ENCODE measurements at regions not wholly inside any gene's neighbourhood (a gene's known extent, or its start where the extent isn't known, plus 50 kb on each side); places are given as distances from the start of the nearest gene placed in this dataset.
"Not testable (repeated sequence)": the region's sequence is repeated elsewhere in the genome, so short reads cannot be mapped to it uniquely, and the experiment has no call there.

DNA sequence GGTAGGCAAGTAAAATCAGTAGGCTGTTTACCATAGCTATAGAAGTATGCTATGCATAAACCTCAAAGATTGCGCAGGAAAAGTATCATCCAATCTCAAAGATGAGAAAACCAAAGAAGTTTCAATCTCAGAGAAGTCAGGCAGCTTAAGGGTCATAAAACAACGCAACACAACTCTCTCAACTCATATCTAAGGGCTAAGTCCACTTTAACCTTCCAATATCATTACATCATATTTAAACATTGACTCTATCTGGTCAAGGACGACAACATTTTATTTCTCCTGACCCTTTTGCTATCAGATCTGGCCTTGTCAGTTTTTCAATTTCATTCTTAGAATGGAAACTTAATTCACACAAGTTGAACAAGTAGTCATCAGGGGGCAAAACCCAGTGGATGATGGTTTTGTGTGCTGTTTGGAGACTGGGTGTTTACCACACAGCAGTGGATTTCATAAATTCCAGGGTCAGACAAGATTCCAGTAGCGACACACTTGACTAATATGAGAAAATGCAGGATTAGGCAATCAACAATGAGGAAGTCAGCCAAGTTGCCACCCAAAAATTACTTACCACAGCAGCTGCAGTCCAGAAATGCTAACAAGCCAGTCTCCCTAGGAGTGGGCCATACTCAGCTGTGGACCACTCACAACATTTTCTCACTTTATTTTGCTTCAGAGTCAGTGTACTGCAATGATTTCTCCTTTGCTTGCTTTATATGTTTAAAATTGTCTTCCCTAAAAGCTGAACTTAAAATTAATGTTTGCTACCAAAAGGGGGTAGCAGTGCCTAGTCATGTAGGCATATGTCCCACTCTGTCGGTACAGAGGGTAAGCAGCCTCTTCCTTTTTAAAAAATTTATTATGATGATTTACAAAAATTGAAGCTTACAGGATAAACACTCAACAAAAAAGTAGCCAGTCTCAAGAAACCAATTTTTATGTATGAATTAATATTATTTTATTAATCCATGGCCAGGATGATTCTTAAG, 131.9 kb upstream of the NBPF9 start:
- DNase-seq: not testable (repeated sequence)

DNA sequence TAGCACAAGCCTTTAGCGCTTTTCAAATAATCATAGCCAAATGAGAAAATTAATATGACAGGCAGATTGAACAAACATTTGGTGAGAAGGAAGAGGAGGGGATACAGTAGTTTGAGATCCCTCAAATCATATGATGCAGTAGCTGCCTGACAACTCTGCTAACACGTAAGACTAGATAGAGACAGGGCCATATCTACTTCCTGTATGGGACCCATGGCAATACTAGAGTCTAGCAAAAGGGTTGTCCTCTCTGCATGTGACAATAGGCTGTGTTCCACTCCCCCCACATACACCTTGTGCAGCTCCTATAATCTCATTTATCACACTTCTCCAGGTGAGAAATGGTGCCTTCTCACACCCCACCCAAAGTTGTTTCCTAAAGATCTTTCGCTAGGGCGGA, 134.2 kb upstream of the NBPF9 start:
- not testable (repeated sequence) for DNase-seq

DNA sequence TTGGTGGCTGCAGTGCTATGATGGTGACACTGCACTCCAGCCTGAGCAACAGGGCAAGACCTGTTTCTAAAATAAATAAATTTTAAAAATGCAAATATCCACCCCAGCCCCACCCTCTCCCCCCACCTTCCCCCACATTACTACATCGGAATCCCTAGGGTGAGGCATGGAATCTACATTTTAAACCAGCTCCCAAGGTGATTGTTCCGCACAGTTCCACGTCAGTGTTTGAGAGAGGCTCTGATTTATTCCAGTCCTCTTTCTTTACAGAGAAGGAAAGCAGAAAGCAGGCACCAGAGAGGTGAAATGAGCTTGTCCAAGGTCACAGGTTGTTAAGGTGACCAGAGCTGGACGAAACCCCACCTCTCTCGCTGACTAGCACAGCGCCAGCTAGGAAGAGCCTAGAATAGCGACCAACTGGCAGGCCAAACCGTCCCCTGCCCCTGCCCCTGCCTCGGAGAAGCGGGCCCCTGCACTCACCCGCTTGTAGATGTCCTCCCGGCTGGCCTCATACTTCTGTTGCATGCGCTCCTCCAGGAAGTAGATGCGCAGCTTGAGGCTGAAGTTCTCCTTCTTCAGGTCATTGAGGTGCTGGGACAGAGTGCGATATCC, 136.7 kb upstream of the NBPF9 start:
- not testable (repeated sequence) for DNase-seq

DNA sequence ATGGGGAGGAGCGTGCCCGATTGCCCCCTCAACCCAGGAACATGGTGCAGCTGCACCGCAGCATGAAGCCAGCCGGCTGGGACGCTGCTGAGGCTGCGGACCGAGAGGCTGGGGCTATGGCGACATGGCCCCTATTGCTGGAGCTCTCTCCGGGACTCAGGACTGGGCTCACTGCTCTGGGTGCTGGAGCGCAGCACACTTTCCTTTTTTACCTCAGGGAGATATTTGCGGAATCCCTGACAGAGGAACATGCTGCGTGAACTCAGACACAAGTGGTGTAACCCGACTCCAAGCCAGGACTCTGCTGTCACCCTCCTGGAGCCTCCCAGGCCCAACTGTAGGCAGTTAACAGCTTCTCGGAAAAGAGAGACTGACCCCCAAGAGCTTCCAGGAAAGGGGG, 137.2 kb upstream of the NBPF9 start:
- DNase-seq: not testable (repeated sequence)

DNA sequence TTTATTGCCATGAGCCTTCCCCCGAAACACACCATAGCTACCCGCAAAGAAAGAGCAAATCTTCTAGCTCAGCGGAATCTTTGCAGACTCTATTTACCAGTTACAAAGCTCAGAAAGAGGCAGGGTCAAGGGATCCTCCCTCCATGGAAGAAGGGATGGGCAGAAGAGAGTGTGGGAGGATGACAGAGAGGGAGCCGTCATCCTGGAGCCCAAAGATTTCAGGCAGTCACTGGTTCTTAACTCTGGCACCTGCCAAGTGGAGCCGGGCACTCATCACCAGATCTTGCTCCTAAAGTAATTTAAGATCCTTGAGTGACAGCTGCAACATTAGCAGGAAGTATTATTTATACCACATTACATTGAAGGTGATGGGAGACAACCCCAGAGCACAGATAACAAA, 137.9 kb upstream of the NBPF9 start:
- DNase-seq: not testable (repeated sequence)

DNA sequence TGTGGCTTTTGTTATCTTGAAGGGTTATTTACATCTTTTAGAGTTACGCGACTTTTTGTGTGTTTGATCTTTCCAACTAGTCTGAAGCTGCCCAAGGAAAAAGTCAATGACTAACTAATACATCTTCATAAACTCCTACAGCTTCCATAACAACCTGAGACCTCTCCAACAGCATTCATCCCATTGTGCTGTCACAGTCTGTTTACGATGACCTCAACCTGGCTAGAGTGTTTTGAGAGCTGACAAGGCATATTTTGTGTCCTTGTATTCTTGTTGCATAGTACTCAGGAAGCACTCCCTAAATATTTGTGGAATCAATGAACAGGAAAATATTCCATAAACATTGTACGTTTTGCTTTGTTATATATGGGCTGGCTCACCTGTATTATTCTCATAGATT, 140.2 kb upstream of the NBPF9 start:
- DNase-seq: not testable (repeated sequence)

DNA sequence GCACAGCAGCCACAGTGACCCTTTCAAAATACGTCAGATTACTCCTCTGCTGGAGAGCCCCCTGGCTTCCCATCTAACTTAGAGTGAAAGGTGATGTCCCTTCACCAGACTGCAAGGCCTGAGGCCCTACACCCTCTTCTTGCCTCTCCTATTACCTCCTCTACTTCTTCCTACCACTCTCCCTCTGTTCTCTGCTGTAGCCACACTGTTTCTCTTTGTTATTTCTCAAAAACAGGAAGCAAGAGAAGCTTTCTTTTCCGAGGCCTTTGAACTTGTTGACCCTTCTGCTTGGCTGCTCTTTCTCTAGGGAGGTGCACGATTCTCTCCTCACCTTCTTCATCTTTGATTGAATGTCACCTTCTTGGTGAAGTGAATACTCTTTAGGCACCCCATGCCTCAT, 141.3 kb upstream of the NBPF9 start:
- DNase-seq: not testable (repeated sequence)

DNA sequence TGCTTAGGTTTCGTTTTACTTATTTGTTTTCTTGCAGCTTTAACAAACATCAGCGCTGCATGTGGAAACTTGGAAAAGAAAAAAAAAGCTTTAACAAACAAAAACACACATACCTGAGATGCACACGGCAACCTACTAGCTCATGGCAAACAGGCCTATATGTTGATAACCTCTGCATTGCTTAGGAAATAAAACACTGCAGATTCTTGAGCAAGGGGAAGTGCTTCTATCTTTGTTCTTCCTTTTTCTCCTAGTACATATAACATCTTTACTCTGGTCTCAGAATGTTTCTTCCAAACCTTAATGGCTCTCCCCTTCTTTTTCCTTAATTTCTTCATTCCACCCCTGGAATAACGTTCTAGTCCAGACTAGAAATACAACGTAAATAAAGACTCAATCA, 142.9 kb upstream of the NBPF9 start:
- DNase-seq: not testable (repeated sequence)

DNA sequence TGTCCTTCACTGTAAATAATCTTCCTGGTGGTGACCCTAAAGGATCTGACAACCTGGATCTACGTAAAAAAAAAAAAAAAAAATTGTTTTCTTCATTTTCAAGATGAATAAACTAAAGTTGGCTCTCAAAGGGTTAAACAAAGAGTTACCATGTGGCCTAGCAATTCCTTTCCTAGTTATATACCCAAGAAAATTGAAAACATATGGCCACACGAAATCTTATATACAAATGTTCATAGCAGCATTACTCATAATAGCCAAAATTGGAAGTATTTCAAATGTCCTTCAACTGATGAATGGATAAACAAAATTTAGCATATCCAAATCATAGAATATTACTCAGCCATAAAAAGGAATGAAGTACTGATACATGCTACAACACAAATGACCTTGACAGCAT, 145.3 kb upstream of the NBPF9 start:
- DNase-seq: not testable (repeated sequence)

DNA sequence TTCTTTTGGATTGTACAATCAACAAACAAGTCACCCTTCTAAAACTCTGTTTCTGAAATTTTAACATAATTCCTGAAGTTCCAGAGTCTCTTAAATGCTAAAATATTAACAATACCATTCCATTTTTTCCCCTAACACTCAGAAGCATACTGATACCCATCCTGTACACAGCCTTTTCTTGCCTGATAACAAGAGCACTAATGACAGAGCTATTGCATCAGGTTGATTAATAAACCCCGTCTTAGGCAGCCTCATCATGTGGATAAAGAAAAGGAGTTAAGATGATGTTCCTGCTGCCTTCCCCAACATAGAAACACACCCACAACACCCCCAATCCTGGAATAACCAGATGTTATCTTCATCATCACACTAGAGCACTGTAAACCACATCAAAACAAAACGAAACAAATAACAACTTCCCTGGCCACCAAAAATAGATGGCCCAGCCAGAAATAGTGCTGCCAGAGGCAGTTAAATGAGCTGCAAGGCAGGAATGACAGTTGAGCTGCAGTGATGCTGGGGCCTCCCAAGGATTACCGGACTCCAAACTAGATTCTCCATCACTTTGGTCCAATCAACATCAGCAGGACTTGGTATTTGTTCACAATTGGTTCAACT, 146.6 kb upstream of the NBPF9 start:
- DNase-seq: not testable (repeated sequence)

DNA sequence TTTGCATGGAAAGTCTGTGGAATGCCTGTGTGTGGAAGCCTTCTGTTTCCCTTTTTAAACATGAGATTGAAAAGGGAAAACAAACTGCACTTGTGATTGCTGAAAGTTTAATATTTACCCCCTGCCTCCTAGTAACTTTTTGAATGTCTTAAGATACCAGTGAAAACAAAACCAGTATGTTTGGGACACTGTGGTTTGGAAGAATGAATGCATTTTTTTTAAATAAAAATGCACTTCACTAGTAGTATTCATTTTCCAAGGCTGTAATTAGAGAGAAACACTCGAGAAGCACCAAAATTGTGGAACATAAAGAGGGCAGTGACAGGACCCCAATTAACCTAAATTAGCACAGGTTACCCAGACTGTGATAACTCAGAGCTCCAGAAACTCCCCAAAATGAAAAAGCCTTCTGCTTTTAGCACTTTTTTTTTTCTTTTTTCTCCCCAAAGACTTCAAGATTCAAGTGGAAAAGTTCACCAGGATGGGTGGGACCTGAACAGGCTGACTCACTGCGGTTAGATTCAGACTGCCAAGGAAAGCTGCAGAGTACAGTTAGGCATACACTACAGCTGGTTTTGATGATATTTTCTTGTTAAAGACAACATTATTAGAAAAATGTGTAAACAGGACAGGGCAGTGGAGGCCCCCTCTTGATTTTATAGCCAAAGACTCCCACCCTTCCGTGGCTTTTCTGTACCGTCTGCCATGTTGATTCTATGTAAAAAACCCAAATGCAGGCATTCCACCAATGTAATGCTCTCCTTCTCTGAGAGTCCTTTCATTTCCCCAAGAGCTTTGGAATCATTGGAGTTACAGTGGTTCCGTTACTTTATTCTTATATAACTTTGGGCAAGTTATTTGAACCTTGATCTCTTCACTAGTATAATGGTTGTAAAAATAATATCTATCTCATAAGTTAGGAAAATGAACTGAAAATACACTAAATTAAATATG, 151.8 kb upstream of the NBPF9 start:
- DNase-seq: not testable (repeated sequence)

DNA sequence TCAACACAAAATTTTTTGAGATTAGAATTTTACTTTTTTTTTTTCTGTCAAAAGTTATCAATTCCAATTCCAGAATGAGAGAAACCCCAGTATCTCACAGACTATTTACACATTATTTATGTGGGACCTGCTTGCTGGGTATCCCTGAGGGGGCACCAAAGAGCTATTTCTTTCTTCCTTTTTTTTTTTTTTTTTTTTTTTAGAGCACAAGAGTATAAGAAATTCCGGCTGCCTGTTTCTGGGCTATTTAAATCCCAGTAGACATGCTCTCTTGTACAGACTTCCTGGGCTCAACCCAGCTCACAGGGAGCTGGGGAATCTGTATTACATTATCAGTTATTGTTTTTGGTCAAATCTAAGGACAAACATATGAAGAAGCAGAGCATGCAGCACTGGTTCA, 156.9 kb upstream of the NBPF9 start:
- not testable (repeated sequence) for DNase-seq

DNA sequence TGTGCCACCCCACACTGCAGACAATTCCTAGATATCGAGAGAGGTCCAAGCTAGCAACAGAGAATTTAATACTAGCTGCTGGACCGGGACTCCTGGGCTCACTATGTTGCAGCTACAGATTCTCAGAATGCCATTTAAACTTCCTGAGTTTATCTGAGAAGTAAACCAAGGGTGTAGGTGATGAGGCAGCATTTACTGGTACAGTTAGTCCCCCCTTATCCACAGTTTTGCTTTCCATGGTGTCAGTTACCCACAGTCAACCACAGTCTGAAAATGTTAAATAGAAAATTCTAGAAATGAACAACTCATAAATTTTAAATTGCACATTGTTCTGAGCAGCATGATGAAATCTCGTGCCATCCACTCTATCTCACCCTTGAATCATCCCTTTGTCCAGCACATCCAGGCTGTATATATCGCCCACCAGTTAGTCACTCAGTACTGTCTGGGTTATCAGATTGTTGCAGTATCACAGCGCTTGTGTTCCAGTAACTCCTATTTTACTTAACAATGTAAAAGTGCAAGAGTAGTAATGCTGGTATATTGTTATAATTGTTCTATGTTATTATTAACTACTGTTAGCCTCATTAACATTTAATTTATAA, 157.5 kb upstream of the NBPF9 start:
- DNase-seq: not testable (repeated sequence)

DNA sequence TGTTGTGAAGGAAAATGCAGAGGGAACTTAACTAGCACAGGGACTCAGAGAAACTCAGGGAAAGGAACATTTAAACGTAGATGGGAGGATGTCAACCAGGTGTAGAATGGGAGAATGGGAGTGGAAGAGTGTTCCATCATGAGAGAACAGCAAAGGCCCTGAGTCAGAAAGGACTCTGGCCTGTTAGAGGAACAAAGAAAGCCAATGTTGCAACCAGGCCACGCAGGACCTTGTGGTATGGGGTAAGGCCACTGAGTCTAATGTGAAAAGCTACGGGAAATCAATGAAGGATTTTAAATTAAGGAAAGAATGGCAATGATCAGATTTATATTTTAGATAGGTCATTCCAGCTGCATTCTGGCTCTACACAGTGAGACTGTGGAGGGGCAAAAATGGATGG, 163.9 kb upstream of the NBPF9 start:
- DNase-seq: not testable (repeated sequence)

DNA sequence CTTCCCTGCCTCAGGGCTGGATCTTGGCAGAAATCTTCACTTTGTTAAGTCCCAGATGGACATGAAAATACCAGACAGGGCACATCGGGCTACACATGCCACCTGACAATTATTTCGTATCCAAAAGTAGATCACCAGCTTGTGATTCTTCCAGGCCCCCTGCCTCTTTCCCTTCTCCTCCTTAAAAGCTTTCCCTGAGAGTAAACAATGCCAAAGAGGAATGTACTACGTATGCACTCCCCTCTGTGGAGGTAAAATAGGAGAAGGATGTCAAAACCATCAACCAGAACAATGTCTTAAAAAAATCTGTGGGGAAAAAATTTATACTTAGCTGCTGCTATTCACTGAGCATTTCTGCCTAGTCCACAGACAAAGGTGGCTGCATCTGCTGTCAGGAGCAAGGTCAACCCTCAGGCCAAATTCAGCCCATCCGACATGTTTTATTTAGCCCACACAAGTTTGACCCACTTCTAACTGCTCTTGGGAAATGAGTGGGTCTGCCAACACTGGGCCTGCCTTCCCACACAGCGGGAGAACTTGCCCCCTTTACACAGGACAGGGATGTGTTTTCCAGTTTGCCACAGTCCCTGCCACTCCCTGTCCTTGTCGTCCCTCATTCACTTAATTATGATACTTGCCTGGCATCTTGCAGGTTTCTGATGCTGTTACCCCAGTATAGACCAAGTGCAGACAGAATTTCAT, 165.8 kb upstream of the NBPF9 start:
- DNase-seq: not testable (repeated sequence)

DNA sequence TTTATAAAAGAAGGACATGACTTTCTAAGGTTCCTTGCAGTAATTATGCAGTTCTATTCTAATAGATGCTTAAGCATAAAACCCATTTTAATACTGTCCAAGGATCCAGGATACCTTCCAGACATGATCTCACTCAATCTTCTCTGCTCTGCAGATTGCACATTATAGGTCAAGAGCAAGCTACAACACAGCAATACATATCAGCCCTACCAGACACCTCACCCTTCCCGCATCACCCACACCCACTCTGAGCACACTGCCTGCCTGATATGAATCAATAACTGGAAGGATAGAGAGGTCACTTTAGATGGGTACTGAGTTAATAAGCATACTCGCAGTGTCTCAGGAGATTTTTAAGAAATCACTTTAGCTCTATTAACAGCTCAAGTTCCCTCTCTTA, 166.5 kb upstream of the NBPF9 start:
- not testable (repeated sequence) for DNase-seq

DNA sequence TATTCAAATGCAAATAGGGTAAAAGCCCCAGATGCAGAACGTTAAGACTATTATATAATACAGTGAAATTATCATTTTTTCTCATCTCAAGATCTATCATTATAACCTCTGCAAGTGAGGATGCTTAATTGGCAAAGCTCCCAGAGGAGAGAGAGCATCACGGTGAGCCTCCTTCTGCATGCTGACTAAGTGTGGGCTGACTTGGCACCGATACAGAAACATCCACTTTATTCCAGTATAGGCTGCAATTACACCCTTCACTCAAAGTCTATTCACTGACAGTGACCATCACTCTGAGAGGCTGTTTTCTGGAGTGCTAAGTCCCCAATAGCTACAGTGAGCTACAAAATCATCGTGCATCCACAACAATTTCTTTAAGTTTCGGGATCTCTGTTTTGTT, 171.1 kb upstream of the NBPF9 start:
- DNase-seq: not testable (repeated sequence)

DNA sequence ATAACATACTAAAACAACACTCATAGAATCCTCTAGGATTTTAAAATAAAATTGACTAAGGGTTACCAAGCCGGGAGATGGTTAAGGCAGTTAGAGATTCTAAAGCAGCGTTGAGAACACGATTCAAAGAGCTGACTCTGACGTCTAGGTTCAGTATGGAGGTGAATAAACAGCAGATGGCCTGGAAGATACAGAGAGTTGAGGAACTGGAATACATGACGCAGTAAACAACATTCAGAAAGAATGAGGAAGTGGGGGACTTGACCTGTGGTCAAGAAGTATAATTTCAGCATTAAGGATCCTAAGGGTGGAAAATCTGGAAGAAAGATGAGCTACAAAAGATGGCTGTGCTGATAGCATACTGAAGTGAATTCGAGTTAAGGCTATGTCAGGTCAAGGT, 172.5 kb upstream of the NBPF9 start:
- not testable (repeated sequence) for DNase-seq

DNA sequence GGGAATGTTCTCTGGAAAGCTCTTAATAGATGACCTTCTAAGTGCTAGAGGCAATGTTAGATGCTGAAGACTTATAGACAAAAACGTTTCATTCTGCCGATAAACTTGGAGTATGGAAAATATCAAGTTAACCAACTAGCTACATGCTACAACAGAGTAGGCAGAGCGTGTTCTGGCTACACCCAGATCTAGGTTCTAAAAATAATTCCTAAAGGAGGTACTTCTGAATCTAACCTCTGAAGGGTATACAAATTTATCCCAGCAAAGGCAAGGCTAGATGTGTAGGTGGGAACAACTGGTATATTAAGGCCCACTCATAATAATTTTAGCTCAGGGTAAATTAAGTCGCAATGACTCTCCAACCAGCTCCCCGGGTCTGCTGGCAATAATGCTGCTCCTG, 173.1 kb upstream of the NBPF9 start:
- not testable (repeated sequence) for DNase-seq

DNA sequence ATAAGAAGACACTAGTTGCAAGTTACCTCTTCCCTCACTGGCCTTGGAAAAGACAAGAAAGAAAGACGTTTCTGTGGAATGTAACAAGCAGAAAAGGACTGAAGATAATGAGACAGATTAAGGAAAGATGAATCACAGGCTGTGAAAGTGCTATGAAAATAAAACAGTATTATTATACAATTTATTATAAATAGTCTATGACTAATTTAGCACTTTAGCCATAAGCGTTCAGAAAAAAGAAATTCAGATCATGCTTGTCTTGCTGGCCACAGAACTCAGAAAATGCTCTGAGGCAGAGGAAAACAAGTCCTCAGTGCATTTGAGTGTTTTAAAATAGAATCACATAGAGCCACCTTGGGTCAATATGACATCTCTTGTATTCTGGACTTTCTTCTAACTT, 174.8 kb upstream of the NBPF9 start:
- not testable (repeated sequence) for DNase-seq

DNA sequence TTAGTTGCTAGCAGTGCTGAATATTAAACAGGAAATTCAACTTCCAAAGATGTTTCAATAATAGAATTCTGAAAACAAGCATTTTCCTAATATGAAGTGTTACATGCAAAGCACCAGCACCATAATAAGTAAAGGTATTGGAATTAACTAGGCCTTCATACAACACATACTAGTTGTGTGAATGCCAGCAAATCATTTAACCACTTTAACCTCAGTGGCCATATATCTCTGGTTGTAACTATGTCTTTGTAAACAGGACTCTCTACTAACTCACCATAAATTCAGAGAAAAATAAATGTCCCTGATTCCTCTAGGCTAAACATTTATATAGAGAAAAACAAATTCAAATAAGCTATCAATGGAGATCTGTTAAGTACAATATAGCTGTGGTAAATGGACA, 175.7 kb upstream of the NBPF9 start:
- DNase-seq: not testable (repeated sequence)
